Skin epidermis (tissue), 12 donors: ENCODE measurements at regions not wholly inside any gene's neighbourhood (a gene's known extent, or its start where the extent isn't known, plus 50 kb on each side); places are given as distances from the start of the nearest gene placed in this dataset.

Experiments
- H3K27ac ChIP-seq, 21 experiments: fragments of 200-600 bp; sonication (generic) in 11 of 21; one replicate each; pipeline ENCODE4 v1.5.0; 2020; ENCODE audit warnings: mild to moderate bottlenecking in 3 of 21, inconsistent platforms in 2 of 21, moderate library complexity in 2 of 21
- H3K4me3 ChIP-seq, 7 experiments: fragments of 200-600 bp; sonication (generic) in 2 of 7; one replicate each; pipeline ENCODE4 v1.5.0; 2020; ENCODE audit warnings: inconsistent platforms in 2 of 7, mild to moderate bottlenecking in 2 of 7, moderate library complexity in 1 of 7

DNA sequence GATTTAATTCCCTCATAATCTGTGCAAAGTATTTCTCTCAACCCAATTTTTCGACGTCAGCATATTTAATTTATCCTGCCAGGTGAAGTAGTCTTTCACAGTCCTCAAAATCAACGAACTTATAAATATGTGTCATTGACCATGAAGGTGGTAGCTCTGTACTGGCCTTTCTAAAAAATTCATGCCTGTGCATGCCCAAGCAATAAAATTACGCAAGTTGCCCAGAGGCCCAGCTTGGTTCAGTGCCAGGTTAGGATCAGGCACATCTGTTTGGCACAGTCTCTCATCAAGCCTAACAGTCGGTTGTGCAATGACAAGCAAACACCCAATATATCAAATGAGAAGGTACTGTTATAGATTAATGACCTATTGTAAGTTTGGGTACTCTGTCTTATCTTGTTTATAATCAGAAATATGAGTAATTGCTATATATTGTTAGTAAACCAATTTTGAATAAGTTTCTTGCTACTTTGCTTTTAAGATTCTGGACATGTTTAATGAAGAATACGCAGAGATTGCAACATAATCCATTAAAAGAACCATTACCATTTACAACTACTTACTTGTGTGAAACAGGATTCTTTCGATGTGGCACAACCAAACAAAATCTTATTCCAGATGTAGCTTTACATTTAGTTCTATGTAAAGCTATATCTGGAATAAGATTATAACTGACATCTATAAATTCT lies 159.0 kb upstream of the IL12A start:
- H3K27ac ChIP-seq = peak overlapping the region in 2 of 21 experiments; percentile 63 to 67
- no peak overlapping the region for H3K4me3 ChIP-seq

DNA sequence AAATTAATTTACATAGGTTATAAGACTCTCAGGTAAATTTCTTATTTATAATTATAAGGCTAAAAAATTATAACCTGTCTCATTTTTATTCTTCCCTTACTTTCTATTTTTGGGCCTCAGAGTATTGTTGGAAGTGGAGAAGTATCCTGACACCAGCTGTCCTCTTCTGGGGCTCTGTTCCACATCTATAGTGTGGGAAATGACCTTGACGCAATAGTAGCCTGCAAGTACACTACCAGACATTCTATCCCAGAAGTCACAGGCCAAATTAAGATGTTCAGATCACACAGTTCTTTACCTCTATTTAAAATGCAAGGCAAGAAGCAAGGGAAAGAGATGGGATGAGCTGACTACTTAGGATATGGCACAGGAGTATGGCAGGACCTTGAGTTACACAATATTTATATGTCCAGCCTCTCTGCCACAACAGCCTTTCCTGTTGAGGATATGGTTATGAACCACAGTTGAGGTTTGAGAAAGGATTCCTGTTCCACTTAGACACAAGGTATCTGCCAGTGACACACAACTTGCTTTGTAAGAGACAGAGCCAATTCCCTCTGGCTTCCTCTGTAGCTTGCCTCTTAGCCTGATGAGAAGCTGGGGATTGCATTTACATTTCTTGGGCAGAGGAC lies 158.0 kb upstream of the IL12A start:
- peak overlapping the region in 1 of 21 experiments; percentile 29 for H3K27ac ChIP-seq
- no peak overlapping the region for H3K4me3 ChIP-seq

DNA sequence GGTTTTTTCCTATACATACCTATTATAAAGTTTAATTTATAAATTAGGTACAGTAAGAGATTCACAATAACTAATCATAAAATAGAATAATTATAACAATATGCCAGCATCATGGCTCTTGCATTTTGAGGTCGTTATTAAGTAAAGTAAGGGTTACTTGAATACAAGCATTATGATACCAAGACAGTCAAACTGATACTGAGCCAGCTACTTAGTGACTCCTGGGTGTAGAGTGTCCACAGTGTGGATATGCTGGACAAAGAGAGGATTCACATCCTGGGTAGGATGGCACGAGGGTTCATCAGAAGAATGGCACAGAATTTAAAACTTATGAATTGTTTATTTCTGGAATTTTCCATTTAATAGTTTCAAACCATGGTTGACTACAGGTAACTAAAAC lies 157.2 kb upstream of the IL12A start:
- no peak overlapping the region for H3K4me3 ChIP-seq
- H3K27ac ChIP-seq = no peak overlapping the region

DNA sequence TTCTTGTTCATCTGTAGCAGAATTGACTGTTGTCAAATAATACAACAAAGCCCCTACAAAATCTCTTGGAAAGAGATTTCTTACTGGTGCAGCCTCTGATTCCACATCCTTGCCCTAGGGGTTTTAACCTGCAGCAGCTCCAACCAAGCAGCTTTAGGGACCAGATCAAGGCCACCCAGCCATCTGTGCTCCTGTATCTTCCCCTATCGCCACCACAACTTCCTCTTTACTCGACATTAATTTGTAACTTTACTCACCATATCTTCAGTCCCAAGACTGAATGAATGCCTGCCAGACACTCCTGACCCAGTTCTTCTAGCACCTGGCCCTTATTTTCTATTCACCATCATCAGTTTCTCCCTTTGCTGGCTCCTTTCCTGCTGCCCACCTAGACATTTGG lies 156.6 kb upstream of the IL12A start:
- no peak overlapping the region for H3K27ac ChIP-seq
- H3K4me3 ChIP-seq = no peak overlapping the region

DNA sequence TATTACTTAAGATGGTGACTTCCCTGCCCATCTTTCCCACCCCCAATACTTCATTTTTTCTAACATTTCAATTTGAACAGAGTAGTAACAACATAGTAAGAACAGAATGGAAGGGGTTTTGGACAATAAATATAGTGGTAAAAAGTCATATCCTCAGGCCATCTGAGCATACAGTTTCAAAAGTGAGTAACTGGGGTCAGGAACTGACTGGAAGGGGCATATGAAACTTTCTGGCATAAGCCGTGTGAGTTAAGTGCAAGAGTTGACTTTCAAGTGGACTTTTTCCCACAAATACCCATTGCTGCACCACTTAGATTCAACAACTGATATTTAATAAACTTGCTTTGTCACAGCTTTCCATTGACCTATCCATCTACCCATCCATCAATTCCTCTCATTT lies 153.5 kb upstream of the IL12A start:
- no peak overlapping the region for H3K4me3 ChIP-seq
- H3K27ac ChIP-seq = no peak overlapping the region

DNA sequence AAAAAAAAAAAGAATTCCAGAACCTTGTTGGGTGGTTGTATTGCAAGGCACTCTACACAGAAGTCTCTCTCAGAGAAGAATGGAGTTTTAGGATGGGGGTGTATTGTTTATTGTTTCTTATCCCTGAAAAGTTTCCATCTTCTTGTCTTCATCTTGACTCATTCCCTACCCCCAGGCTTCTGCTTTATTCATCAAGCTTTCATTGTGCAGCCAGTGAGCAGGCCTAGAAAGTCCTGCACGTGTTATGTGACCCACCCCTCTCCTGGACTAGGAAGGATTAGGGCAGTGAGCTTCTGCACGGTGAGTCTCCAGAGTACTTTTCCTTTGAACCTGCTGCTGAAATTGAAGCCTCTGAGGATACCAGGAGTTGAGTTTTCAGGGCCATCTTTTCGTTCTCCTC lies 150.9 kb upstream of the IL12A start:
- Histone ChIP-seq H3K27ac (peak overlapping the region in 7 of 21 experiments; percentile 1 to 57 (median 29)), H3K4me3 (no peak overlapping the region)

DNA sequence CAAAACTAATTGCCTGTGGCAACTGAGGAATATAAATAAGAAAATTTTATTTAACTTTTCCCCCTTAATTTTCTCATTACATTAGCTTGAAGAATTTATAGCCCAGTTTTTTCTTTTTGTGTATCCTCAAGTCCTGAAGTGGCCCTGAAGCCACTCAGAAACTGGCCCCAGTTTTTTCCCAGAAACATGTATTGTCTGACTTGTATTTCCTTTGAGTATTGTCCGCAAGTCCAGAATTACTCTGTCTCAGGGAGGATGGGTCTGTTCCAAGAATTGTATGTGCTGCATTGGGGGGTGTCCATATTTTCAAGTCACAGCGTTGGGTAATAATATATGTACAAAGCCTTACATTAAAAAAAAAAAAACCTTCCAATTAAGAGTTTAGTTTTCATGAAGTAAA lies 149.7 kb upstream of the IL12A start:
- H3K4me3 ChIP-seq = no peak overlapping the region
- peak overlapping the region in 2 of 21 experiments; percentile 13 to 26 for H3K27ac ChIP-seq

DNA sequence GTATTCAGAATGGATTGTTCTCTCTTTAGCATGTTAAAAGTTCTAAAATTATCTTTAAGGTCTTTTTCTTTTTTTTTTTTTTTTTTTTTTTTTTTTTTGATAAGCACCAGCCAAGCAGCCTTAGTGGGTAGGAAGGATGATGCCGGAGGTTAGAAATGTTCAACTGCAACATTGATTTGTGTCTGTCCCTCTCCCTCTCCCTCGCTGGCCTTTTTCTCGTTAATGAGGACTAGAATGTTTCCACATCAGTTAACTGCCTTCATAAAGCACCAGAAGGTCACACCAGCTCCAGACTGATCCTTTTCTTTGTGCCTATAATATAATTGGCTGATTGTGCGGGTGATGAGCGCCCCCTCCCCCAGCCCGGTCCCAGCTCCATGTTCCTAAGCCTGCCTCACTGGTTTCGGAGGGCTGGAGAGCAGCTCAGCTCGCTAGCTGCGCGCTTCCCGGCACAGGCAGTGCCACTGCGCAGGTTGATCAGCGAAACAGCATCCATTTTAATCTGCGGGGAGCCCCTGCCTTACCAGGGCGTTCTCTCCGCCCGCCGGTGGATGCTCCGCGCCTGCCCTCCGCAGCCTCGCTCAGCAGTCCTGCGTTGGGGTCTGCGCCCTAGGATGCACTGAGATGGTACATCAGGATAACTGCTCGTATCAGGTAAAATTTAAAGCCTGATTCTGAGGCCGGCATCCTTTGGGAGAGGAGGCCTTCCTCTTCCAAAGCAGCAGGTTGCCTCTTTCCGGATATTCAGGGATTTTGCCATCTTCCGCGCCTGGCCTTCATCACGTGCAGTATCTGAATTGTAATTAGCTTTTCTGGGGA lies 148.9 kb upstream of the IL12A start, which contains the start of gene SCHIP1:
Gene SCHIP1 (plus strand): TSS at position 301 of the 819 bp plus-strand sequence.
- H3K4me3 ChIP-seq = peak within 1 kb of the TSS in 4 of 7 experiments; percentile 2 to 15 (median 9)
- peak within 1 kb of the TSS in 3 of 21 experiments; percentile 13 to 54 (median 26) for H3K27ac ChIP-seq

DNA sequence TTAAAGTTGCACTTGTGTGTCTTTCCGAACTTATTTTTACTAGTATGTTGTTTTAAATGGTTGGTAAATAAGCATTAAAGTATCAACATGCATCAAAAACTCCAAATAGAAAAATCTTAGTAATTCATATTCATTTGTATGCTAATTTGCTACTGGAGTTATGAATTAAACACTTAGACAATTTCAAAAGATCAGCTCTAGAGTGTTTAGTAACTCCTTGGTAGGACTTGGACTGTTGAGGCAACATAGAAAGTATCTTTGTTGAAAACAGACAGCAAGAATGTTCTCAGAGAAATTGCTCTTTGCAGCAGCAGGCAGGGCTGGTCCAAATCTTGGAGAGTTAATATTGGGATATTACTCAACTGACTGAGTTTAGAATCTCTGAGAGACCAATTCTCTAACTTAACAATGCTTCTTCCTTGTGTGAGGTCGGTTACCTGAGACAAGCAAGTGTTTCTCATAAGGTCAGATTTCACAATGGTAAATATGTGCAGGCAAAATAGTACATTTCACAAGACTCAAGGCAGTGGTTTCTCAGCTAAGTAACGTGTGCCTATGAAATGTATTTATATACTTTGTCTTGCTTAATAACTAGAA lies 147.8 kb upstream of the IL12A start:
- no peak overlapping the region for H3K4me3 ChIP-seq
- no peak overlapping the region for H3K27ac ChIP-seq

DNA sequence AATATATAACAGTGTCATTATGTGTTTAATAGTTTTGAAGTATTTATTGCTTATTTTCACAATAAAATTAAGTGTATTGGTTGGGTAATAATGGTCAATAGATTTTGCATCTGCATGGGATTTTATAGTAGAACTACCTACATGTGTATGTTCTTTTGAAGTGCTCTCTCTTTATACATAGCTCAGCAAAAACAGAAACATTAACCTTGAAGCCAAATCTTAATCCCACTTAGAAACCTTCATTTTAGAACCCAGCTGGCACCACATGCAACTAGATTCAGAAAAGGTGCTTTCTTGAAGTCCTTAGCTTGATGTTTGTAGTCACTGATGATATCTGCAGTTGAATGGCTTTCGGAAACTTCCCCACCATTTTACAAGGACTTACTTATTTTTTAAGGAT lies 146.9 kb upstream of the IL12A start:
- no peak overlapping the region for H3K4me3 ChIP-seq
- H3K27ac ChIP-seq = no peak overlapping the region

DNA sequence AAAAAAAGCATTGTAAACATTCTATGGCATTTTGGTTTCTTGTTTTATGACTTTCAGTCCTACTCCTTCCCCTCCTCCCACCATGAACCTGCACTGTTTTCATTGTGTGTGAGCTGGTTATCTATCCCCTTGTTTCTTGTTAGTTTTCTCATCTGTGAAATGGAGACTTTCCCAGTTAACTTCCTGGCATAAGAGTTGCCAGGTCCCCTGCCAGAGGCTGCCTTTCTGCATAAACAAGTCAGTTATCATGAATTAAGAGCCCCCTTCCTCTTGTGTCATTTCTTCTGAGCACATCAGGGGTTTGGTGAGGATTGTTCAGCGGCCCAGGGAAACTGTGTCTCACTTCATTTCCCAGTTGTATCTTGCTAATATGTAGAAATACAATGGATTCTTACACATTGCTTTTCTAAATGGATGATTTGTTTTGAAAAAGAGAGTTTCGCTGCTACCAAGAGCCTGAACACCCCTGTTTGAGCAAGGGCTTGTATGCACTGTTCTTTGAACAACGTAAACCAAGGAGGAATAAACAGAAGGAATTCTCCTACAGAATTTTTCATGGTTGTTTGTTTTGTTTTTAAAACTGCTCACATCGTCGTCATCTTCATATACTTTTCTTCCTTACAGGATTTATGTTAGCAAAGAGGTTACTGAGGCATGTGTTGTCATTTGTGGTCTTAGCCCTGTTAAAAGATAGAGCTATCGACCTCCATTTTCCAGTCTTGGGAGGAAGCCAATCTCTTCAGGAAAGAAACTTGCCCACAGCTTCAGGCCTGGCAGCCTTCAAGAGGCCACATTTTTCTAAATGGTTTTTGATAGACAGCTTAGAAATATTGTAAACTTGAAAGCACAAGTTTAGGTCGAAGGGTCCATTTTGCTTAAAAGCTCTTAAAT lies 144.6 kb upstream of the IL12A start:
- Histone ChIP-seq H3K27ac (no peak overlapping the region), H3K4me3 (no peak overlapping the region)

DNA sequence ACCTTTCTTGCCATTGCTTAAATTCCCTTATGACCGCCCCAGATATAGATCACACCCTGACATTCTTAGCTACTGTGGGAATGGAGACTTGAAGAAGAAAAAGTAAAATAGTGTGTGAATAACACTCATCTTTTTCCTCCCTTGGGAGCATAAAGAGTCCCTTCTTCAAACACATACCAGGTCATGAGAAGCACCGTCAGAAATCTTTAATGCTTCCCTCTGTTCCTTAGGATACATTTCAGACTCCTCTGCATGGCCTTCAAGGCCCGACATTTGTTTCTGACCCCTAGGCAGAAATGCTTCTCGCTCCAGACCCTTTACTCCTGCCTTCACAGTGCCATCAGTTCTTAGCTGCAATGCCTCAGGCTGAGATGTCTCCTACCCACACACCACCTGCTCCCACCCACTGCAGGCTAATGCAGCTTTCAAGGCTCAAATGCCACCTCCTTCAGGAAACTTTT lies 143.8 kb upstream of the IL12A start:
- H3K27ac ChIP-seq = no peak overlapping the region
- H3K4me3 ChIP-seq = no peak overlapping the region

DNA sequence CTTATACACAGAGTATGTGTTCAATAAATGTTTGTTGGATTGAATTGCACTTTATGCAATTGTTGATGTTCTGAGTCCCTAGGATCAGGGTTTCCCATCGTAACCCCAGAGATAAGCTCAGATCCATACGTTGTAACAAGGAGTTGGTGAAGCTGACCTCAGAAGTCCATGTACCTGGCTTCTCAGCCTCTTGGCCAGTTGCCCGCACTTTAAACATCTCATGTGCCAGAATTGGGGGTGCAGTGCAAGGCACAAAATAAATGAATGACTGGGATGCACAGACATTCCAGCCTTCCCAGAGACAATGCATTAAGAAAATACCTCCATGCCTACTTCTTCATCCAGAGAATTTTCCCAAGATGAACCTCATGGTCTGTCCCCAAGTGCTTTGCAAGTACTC lies 142.9 kb upstream of the IL12A start:
- Histone ChIP-seq H3K27ac (no peak overlapping the region), H3K4me3 (no peak overlapping the region)

DNA sequence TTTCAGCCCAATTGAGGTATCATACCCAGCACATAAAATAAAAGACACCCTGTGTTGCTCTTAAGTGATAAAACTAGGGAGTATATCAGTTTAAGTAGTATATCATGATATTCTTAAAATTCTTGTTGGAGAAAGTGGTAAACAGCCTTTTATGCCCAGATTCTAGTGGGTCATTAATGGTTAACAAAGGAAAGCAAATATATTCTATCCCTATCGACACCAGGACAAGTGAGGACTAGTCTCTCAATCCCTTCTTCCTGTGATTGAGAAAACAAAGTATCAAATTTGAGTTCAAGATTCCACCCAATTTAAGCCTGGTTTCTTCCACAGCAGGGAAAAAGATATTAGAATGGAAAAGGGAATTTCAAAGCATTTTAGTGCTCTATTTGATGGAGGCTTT lies 142.4 kb upstream of the IL12A start:
- Histone ChIP-seq H3K4me3 (no peak overlapping the region), H3K27ac (no peak overlapping the region)

DNA sequence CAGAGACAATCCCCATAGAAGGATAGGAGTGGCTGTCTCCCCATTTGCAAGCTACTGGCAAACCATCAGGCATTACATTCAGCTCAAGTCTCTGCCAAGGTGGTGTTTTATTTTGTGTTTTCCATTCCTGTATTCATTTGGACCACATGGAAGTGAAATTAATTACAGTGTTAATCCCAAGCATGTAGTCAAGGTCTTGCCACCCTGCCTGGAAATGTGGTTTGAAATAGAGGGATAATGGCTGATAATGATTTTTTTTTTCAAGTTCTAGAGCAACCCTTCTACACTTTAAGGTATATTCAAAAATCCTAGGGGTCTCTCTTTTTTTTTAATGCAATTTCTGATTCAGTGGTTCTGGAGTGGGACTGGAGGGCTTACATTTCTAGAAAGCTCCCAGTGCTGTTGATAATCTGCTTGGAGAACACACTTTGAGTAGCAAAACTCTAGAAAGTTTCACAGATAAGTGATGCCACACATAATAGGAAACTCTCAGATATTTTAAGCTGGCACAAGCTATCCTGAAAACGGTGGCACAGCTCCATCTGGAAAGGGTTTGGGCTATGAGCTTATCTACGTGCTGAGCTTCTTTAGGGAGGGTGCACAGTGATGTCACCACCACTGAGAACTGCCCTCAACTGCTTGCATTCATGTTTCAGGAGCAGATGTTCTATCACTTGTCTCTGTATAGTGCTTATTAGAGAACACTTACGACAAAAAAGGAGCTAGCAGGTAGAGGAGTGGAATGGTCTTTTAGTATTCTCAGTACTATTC lies 140.1 kb upstream of the IL12A start:
- no peak overlapping the region for H3K4me3 ChIP-seq
- H3K27ac ChIP-seq = no peak overlapping the region

DNA sequence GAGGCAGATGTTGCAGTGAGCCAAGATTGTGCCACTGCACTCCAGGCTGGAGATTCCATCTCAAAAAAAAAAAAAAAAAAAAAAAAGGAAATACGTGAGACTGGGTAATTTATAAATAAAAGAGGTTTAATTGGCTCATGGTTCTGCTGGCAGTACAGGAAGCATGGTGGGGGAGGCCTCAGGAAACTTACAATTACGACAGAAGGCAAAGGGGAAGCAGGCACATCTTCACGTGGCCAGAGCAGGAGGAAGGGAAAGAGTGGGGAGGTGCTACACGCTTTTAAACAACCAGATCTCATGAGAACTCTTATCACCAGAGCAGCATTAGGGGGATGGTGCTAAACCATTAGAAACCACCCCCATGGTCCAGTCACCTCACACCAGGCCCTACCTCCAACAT lies 138.2 kb upstream of the IL12A start:
- H3K4me3 ChIP-seq = no peak overlapping the region
- peak overlapping the region in 1 of 21 experiments; percentile 74 for H3K27ac ChIP-seq

DNA sequence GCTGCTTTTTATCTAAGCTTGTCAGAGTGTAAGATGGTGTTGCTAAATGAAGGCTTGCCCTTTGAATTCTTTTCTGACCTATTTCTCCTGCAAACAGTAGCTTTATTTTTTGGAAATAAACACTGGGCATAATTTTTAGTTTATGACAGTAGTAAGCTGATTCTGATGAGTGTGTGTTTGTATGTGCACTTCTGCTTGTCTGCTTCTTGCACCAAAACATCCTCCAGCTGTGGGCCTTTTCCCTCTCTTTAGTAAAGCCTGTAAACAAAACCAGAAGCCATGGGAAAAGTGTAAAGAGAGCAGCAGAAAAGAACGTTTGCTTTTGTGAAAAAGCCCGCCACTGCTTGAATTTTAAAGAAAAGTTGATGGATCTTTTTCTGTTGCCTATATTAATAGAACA lies 136.4 kb upstream of the IL12A start:
- H3K27ac ChIP-seq = peak overlapping the region in 13 of 21 experiments; percentile 11 to 78 (median 62)

DNA sequence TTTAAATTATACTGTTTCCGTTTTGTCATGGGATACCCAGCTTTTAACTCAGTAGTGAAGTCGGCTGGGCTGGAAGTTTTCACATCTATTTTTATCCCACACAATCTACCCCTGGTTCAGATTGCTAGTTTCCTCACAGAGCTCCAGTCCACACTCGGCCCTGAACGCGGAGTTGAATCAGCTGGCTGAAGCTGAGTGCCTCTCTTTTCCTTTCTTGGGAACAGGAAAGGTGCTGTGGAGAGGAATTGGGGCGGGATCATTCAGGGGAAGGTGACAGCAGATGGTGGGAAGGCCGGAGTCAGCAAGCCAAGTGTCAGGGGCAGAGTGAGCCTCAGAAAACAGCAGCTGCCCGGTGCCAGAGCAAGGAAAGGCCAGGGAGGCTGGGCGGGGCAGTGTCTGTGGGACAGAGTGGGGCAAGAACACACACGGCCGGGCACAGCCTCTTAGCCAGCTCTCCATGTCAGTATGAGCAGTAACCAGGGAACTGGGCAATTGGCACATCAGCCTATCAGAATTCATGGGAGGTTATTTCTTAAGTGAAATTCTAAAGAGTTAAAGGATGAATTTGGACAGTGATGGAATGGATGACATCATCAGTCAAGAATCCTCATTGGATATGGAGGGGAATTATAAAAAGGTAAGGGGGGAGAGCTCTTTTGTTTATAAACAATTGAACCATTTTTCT lies 135.7 kb upstream of the IL12A start:
- Histone ChIP-seq H3K27ac (peak overlapping the region in 17 of 21 experiments; percentile 11 to 78 (median 44)), H3K4me3 (no peak overlapping the region)

More for the DNA sequence above, 136.4 kb upstream of the IL12A start:
- no peak overlapping the region for H3K4me3 ChIP-seq
